OCI-LY1 (cell line): ENCODE measurements at regions not wholly inside any gene's neighbourhood (a gene's known extent, or its start where the extent isn't known, plus 50 kb on each side); places are given as distances from the start of the nearest gene placed in this dataset.
"Not testable (repeated sequence)": the region's sequence is repeated elsewhere in the genome, so short reads cannot be mapped to it uniquely, and the experiment has no call there.

Experiments
- H2AFZ ChIP-seq: fragments of 200-600 bp; sonication (generic), shearing (Covaris generic); 2 replicates; pipeline ENCODE4 v1.6.0; 2014; ENCODE audit warnings: antibody characterized with exemption, mild to moderate bottlenecking, low read length
- H3F3A ChIP-seq: fragments of 200-600 bp; sonication (generic), shearing (Covaris generic); 2 replicates; pipeline ENCODE4 v1.6.0; 2014; ENCODE audit warnings: mild to moderate bottlenecking, antibody characterized with exemption, low read length, moderate library complexity; ENCODE audit not compliant: insufficient read depth
- H3K27ac ChIP-seq: fragments of 200-600 bp; sonication (generic); 2 replicates; pipeline ENCODE4 v1.5.1; 2014; ENCODE audit warnings: low read length, mixed run types, mild to moderate bottlenecking, low read depth; ENCODE audit not compliant: poor library complexity, severe bottlenecking
- H3K27me3 ChIP-seq: fragments of 200-600 bp; sonication (generic); 2 replicates; pipeline ENCODE4 v1.6.0; 2014; ENCODE audit warnings: antibody characterized with exemption, mild to moderate bottlenecking, low read length, moderate library complexity; ENCODE audit not compliant: insufficient read depth
- H3K36me3 ChIP-seq: fragments of 200-600 bp; sonication (generic); 2 replicates; pipeline ENCODE4 v1.6.1; 2014; ENCODE audit warnings: mild to moderate bottlenecking, antibody characterized with exemption, low read length, moderate library complexity, mixed read lengths; ENCODE audit not compliant: insufficient read depth
- H3K4me1 ChIP-seq: fragments of 200-600 bp; sonication (generic); 2 replicates; pipeline ENCODE4 v1.5.1; 2014; ENCODE audit warnings: mild to moderate bottlenecking, low read length, moderate library complexity; ENCODE audit not compliant: insufficient read depth, severe bottlenecking
- H3K4me2 ChIP-seq: fragments of 200-600 bp; sonication (generic), shearing (Covaris generic); 2 replicates; pipeline ENCODE4 v1.6.1; 2014; ENCODE audit warnings: low read length
- H3K4me3 ChIP-seq: fragments of 200-600 bp; sonication (generic); 2 replicates; pipeline ENCODE4 v1.5.1; 2014; ENCODE audit warnings: low read length, low read depth, mild to moderate bottlenecking, mixed read lengths; ENCODE audit not compliant: poor library complexity, severe bottlenecking
- H3K79me2 ChIP-seq: fragments of 200-600 bp; shearing (Covaris generic); 2 replicates; pipeline ENCODE4 v1.6.1; 2016; ENCODE audit warnings: mixed run types, low read length, mixed read lengths; ENCODE audit not compliant: insufficient read depth
- H3K9ac ChIP-seq: fragments of 200-600 bp; sonication (generic), shearing (Covaris generic); 2 replicates; pipeline ENCODE4 v1.6.1; 2014; ENCODE audit warnings: mild to moderate bottlenecking, low read length, mixed read lengths
- H3K9me2 ChIP-seq: fragments of 200-600 bp; sonication (generic), shearing (Covaris generic); 2 replicates; pipeline ENCODE4 v1.6.1; 2014; ENCODE audit warnings: low read depth, mild to moderate bottlenecking, low read length, mixed read lengths
- H3K9me3 ChIP-seq: fragments of 200-600 bp; shearing (Covaris generic); 2 replicates; pipeline ENCODE4 v1.6.1; 2014; ENCODE audit warnings: low read length, mixed read lengths
- H4K20me1 ChIP-seq: fragments of 200-600 bp; sonication (generic), shearing (Covaris generic); 2 replicates; pipeline ENCODE4 v1.6.0; 2016; ENCODE audit warnings: mild to moderate bottlenecking, low read length; ENCODE audit not compliant: insufficient read depth
- CTCF ChIP-seq: fragments of 200-600 bp; sonication (generic), shearing (Covaris generic); IDR thresholded peaks from 2 replicates; pipeline ENCODE4 v1.5.1; 2017; ENCODE audit warnings: mild to moderate bottlenecking, antibody characterized with exemption, low read length, moderate library complexity, mixed read lengths
- EZH2 ChIP-seq: fragments of 200-600 bp; sonication (generic), shearing (Covaris generic); IDR thresholded peaks from 2 replicates; pipeline ENCODE4 v1.8.0; 2017; ENCODE audit warnings: borderline replicate concordance, mixed run types, mild to moderate bottlenecking, antibody characterized with exemption, low read length, moderate library complexity, mixed read lengths

- H3K27me3 ChIP-seq: no peaks in the 10 kb centered on the region
- no peaks in the 10 kb centered on the region for H3F3A ChIP-seq
- no peak overlapping the region for H3K4me2 ChIP-seq
- no peak overlapping the region for H3K4me3 ChIP-seq
- peaks cover 32% of the 10 kb centered on the region for H3K4me1 ChIP-seq
- H3K9me2 ChIP-seq: no peaks in the 10 kb centered on the region
- no peaks in the 10 kb centered on the region for H3K9me3 ChIP-seq
- H2AFZ ChIP-seq: no peak overlapping the region
- TF ChIP-seq CTCF: no peak
- TF ChIP-seq EZH2: no peak
- peaks cover 78% of the 10 kb centered on the region for H3K36me3 ChIP-seq
- no peak overlapping the region for H3K27ac ChIP-seq
- H3K9ac ChIP-seq: no peak overlapping the region
- H3K79me2 ChIP-seq: peaks cover 37% of the 10 kb centered on the region
- no peaks in the 10 kb centered on the region for H4K20me1 ChIP-seq
Observed at GRCh38 chr19:7400815-7401214, 52.1 kb downstream of the ARHGEF18 start.

GRCh38 chr19:7401694-7402093 is 53.0 kb downstream of the ARHGEF18 start:
- Histone ChIP-seq H3F3A (no peaks in the 10 kb centered on the region), H3K36me3 (peaks cover 82% of the 10 kb centered on the region), H3K9me3 (no peaks in the 10 kb centered on the region), H4K20me1 (no peaks in the 10 kb centered on the region), H3K9ac (no peak overlapping the region), H3K9me2 (no peaks in the 10 kb centered on the region), H3K27ac (no peak overlapping the region), H3K4me1 (peaks cover 23% of the 10 kb centered on the region), H3K4me3 (no peak overlapping the region), H2AFZ (no peak overlapping the region), H3K4me2 (no peak overlapping the region), H3K27me3 (no peaks in the 10 kb centered on the region), H3K79me2 (peaks cover 31% of the 10 kb centered on the region)
- TF ChIP-seq CTCF (no peak), EZH2 (no peak)

GRCh38 chr19:7405482-7405881 is 56.7 kb downstream of the ARHGEF18 start:
- H2AFZ ChIP-seq, H3K9me3 ChIP-seq, H3K27me3 ChIP-seq, H4K20me1 ChIP-seq, H3K79me2 ChIP-seq, H3K4me3 ChIP-seq, H3K4me2 ChIP-seq, H3K9me2 ChIP-seq, H3K27ac ChIP-seq, H3K9ac ChIP-seq, H3F3A ChIP-seq: not testable (repeated sequence)
- Histone ChIP-seq H3K36me3 (peaks cover 63% of the 10 kb centered on the region), H3K4me1 (peaks cover 24% of the 10 kb centered on the region)

GRCh38 chr19:7408251-7408650 is 59.5 kb downstream of the ARHGEF18 start:
- Histone ChIP-seq H3K4me3 (no peak overlapping the region), H3K79me2 (no peaks in the 10 kb centered on the region; the same call in 1 of the 2 replicates), H3K4me2 (no peak overlapping the region), H3K9me3 (no peaks in the 10 kb centered on the region), H3K9ac (no peak overlapping the region), H3K27me3 (no peaks in the 10 kb centered on the region), H3K27ac (peak overlapping the region; percentile 46), H4K20me1 (no peaks in the 10 kb centered on the region), H3K9me2 (no peaks in the 10 kb centered on the region), H3K4me1 (peaks cover 24% of the 10 kb centered on the region), H3F3A (no peaks in the 10 kb centered on the region), H3K36me3 (peaks cover 50% of the 10 kb centered on the region), H2AFZ (no peak overlapping the region)
- TF ChIP-seq EZH2 (no peak), CTCF (no peak)
